ENCODE measurements at regions not wholly inside any gene's neighbourhood (a gene's known extent, or its start where the extent isn't known, plus 50 kb on each side); places are given as distances from the start of the nearest gene placed in this dataset.

- H4K91ac ChIP-seq (ENCODE audit: insufficient read depth, low read depth, low read length), result no peak overlapping the region; the same call in 1 of the 2 replicates
- no peak overlapping the region for H3K4me3 ChIP-seq (ENCODE audit: insufficient read depth, low read depth, low read length)
- DNase-seq, result peak; percentile 39
- WGBS, 2 experiments (ENCODE audit: extremely low coverage in 2 of 2, insufficient read length in 1 of 2), result 79% methylated on average over 8 of the region's 25 CpGs; no CpG with 5 or more reads in 1 of the 2 experiments
- H3K9ac ChIP-seq (ENCODE audit: low read depth, low read length), result no peak overlapping the region
- H2AK9ac ChIP-seq (replicated peaks; ENCODE audit: low read depth, low read length, poor library complexity), result peak overlapping the region; percentile 28
- H3K4ac ChIP-seq (ENCODE audit: low read depth, low read length), result no peak overlapping the region
- H2AFZ ChIP-seq (replicated peaks; ENCODE audit: low read length, poor library complexity), result peak overlapping the region; percentile 63
- H3K14ac ChIP-seq (replicated peaks; ENCODE audit: low read depth, low read length), result no peak overlapping the region
- ChIA-PET CTCF (no interaction called here), POLR2A (ENCODE audit: unreplicated experiment) (no interaction called here)
- no peaks in the 10 kb centered on the region for H3K79me1 ChIP-seq (ENCODE audit: low read depth in 1 of 2, low read length in 2 of 2)
- no peak overlapping the region for H3K4me2 ChIP-seq (ENCODE audit: low read depth, low read length)
- H3K27ac ChIP-seq (ENCODE audit: insufficient read depth, low read length), result no peak overlapping the region
- no peak overlapping the region for H2BK20ac ChIP-seq (ENCODE audit: low read depth, low read length)
- H2AK5ac ChIP-seq (ENCODE audit: low read depth, low read length), result no peak overlapping the region
- in situ Hi-C loops (cut with MboI; ENCODE audit: low sequenced_read_pairs) (no loop called here), intact Hi-C loops (cut with micrococcal nuclease) (no loop called here), dilution Hi-C loops (cut with HindIII; ENCODE audit: low sequenced_read_pairs, unreplicated experiment) (no loop called here)
- H3K9me3 ChIP-seq (ENCODE audit: control insufficient read depth, insufficient read depth, low read length), result peaks cover 5% of the 10 kb centered on the region
- H2BK5ac ChIP-seq (ENCODE audit: low read depth, low read length, poor library complexity, severe bottlenecking), result no peak overlapping the region
- no peaks in the 10 kb centered on the region; the same call in 1 of the 2 replicates for H4K20me1 ChIP-seq (ENCODE audit: insufficient read depth, low read length)
- H3K9me1 ChIP-seq (ENCODE audit: insufficient read depth, low read length), result no peaks in the 10 kb centered on the region
- no peak overlapping the region for H3K23ac ChIP-seq (ENCODE audit: low read depth, low read length)
- no TSS peak for BruUV-seq (replicated peaks)
- H3K27me3 ChIP-seq (ENCODE audit: control insufficient read depth, insufficient read depth, low read length), result peaks cover 52% of the 10 kb centered on the region
- ATAC-seq (ENCODE audit: low read depth), result no peak
- no peak overlapping the region for H4K5ac ChIP-seq (ENCODE audit: low read depth, low read length)
- H2BK120ac ChIP-seq (ENCODE audit: low read depth, low read length), result no peak overlapping the region
- H3K36me3 ChIP-seq (ENCODE audit: control insufficient read depth, insufficient read depth, low read length), result no peaks in the 10 kb centered on the region
- H3K56ac ChIP-seq (ENCODE audit: extremely low read depth, insufficient read depth, low read length), result no peak overlapping the region
- no peak overlapping the region for H2BK15ac ChIP-seq (ENCODE audit: low read depth, low read length)
- H3K18ac ChIP-seq (ENCODE audit: low read depth, low read length), result no peak overlapping the region
- H3K4me1 ChIP-seq (ENCODE audit: control insufficient read depth, insufficient read depth, low read length), result no peaks in the 10 kb centered on the region
- TF ChIP-seq RCOR1 (IDR thresholded peaks at IDR 0.05; ENCODE audit: insufficient replicate concordance, low read length) (no peak), BHLHE40 (IDR thresholded peaks at IDR 0.05; ENCODE audit: low read depth, low read length) (no peak), CTCF (conservative IDR thresholded peaks at IDR 0.05; ENCODE audit: low read depth, low read length) (no peak), NFE2L2 (IDR thresholded peaks at IDR 0.05; ENCODE audit: low read depth, low read length) (no peak), USF2 (IDR thresholded peaks at IDR 0.05; ENCODE audit: low read depth, low read length) (no peak), ELK1 (IDR thresholded peaks at IDR 0.05; ENCODE audit: borderline replicate concordance, low read depth, low read length) (no peak)
- H4K8ac ChIP-seq (ENCODE audit: low read depth in 2 of 2, low read length in 2 of 2), result no peak overlapping the region
Observed at GRCh38 chr1:25082216-25082899, 149.9 kb downstream of the SYF2 start.

Data from IMR-90 (cell line).